H1 (cell line): ENCODE measurements at regions not wholly inside any gene's neighbourhood (a gene's known extent, or its start where the extent isn't known, plus 50 kb on each side); places are given as distances from the start of the nearest gene placed in this dataset.

Experiments
- GABPA ChIP-seq: IDR thresholded peaks from 2 replicates; pipeline ENCODE4 v1.6.1; 2011; ENCODE audit warnings: mild to moderate bottlenecking, low read length, moderate library complexity, borderline replicate concordance; ENCODE audit not compliant: insufficient read depth
- GTF2F1 ChIP-seq: IDR thresholded peaks from 2 replicates; pipeline ENCODE4 v1.6.1; 2012; ENCODE audit warnings: low read depth, low read length, improper control_type of control experiment, borderline replicate concordance
- TF ChIP-seq, protein P1 (sequence below): IDR thresholded peaks from 2 replicates; pipeline ENCODE4 v1.6.1; 2011; ENCODE audit warnings: low read depth, mild to moderate bottlenecking, low read length; ENCODE audit not compliant: insufficient read depth

DNA sequence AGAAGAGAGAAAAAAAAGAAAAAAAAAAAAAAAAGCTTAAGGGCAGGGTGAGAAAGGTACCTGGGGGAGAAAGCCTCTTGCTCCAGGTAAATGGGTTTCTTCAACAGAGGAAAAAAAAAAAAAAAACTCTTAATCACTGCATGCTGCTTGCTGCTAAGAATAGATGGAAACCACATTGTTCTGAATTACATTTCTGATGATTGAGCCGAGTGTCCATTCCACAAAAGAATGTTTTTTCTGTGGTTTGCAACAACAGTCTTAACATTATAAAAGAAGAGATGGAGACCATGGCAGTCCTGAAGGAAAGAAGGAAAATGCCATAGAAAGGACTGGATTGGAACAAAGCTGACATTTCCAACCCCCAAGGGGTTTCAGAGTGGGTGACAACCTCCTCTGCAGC is 1312.7 kb downstream of the SLITRK1 start (continued):
- TF ChIP-seq GTF2F1 (no peak), GABPA (no peak)
- TF ChIP-seq, protein P1, sequence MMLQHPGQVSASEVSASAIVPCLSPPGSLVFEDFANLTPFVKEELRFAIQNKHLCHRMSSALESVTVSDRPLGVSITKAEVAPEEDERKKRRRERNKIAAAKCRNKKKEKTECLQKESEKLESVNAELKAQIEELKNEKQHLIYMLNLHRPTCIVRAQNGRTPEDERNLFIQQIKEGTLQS: no peak
